OCI-LY7 (cell line): ENCODE measurements at regions not wholly inside any gene's neighbourhood (a gene's known extent, or its start where the extent isn't known, plus 50 kb on each side); places are given as distances from the start of the nearest gene placed in this dataset.

Source experiments
- BruUV-seq: library from RNA; stranded (reverse); fragments of 400-500 nt; replicated peaks from 2 replicates; lab custom pipeline; 2021; lab: Mats Ljungman, UMichigan
- CTCF ChIA-PET: fragments of 300-600 bp; sonication (Branson Sonifier 250); formaldehyde crosslinking; loops from one replicate; lab custom pipeline; 2022; ENCODE audit warnings: antibody characterized with exemption; ENCODE audit not compliant: unreplicated experiment; lab: Charles Lee
- POLR2A ChIA-PET: fragments of 300-600 bp; sonication (Branson Sonifier 250); formaldehyde crosslinking; loops from one replicate; lab custom pipeline; 2022; ENCODE audit warnings: antibody characterized with exemption; lab: Charles Lee
- DNase-seq: peaks from one replicate; pipeline ENCODE4 v3.0.0-alpha.2; 2015; ENCODE audit warnings: low spot score
- H2AFZ ChIP-seq: fragments of 200-600 bp; sonication (generic), shearing (Covaris generic); 2 replicates; pipeline ENCODE4 v1.6.1; 2014; ENCODE audit warnings: mild to moderate bottlenecking, antibody characterized with exemption, low read length, moderate library complexity
- H3K27ac ChIP-seq: fragments of 200-600 bp; sonication (generic); 2 replicates; pipeline ENCODE4 v1.5.1; 2014; ENCODE audit warnings: mixed run types, low read depth, mild to moderate bottlenecking, moderate library complexity, low read length, inconsistent platforms; ENCODE audit not compliant: poor library complexity, severe bottlenecking
- H3K36me3 ChIP-seq: fragments of 200-600 bp; sonication (generic); 2 replicates; pipeline ENCODE4 v1.6.1; 2014; ENCODE audit warnings: mild to moderate bottlenecking, antibody characterized with exemption, low read length, moderate library complexity, mixed read lengths; ENCODE audit not compliant: insufficient read depth
- H3K4me1 ChIP-seq: fragments of 200-600 bp; sonication (generic); 2 replicates; pipeline ENCODE4 v1.5.1; 2014; ENCODE audit warnings: mild to moderate bottlenecking, low read length; ENCODE audit not compliant: insufficient read depth, poor library complexity, severe bottlenecking
- H3K4me2 ChIP-seq: fragments of 200-600 bp; sonication (generic); 2 replicates; pipeline ENCODE4 v1.6.1; 2014; ENCODE audit warnings: mild to moderate bottlenecking, low read length
- H3K4me3 ChIP-seq: fragments of 200-600 bp; sonication (generic); 2 replicates; pipeline ENCODE4 v1.5.1; 2014; ENCODE audit warnings: mild to moderate bottlenecking, low read depth, low read length; ENCODE audit not compliant: poor library complexity, severe bottlenecking
- H3K79me2 ChIP-seq: fragments of 200-600 bp; sonication (generic); 2 replicates; pipeline ENCODE4 v1.6.1; 2016; ENCODE audit warnings: low read depth, mild to moderate bottlenecking, low read length, moderate library complexity, mixed read lengths; ENCODE audit not compliant: insufficient read depth
- H3K9me2 ChIP-seq: fragments of 200-600 bp; sonication (generic); 2 replicates; pipeline ENCODE4 v1.6.1; 2016; ENCODE audit warnings: mild to moderate bottlenecking, low read length, mixed read lengths; ENCODE audit not compliant: insufficient read depth
- H3K9me3 ChIP-seq: fragments of 200-600 bp; sonication (generic); 2 replicates; pipeline ENCODE4 v1.6.1; 2014; ENCODE audit warnings: mild to moderate bottlenecking, mixed run types, low read length, mixed read lengths
- H4K20me1 ChIP-seq: fragments of 200-600 bp; sonication (generic); 2 replicates; pipeline ENCODE4 v1.6.1; 2014; ENCODE audit warnings: mild to moderate bottlenecking, antibody characterized with exemption, low read length, moderate library complexity, mixed read lengths; ENCODE audit not compliant: insufficient read depth
- CTCF ChIP-seq: fragments of 200-600 bp; sonication (generic); conservative IDR thresholded peaks from 2 replicates; pipeline ENCODE4 v1.5.1; 2014; ENCODE audit warnings: mild to moderate bottlenecking, antibody characterized with exemption, low read length, moderate library complexity, mixed read lengths
- EZH2phosphoT487 ChIP-seq: fragments of 200-600 bp; sonication (generic); IDR thresholded peaks from 2 replicates; pipeline ENCODE4 v1.6.1; 2018; ENCODE audit warnings: low read depth, borderline replicate concordance, mild to moderate bottlenecking, mixed run types, antibody characterized with exemption, low read length, moderate library complexity, mixed read lengths
- intact Hi-C: fragments of 100-400 bp; cut with micrococcal nuclease; formaldehyde crosslinking; loops from one replicate; pipeline ENCODE4 v1.10.0; 2022; ENCODE audit not compliant: unreplicated experiment

DNA sequence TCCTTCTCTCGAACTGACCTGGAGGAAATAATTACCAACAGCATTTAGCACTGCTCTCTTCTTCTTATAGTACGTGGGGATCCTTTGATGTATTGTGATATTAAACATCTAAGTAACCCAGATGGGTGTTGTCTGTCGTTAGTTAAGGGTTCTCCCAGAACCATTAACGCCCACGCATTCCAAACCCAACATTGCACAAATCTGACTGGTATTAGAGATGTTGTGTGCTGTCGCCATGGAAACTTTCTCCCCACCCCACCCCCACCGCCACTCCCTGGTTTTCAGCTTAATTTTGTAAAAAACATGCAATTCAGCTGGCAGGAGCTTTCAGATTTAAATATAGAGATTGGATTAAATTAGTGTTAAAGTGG lies 1495.2 kb downstream of the TBC1D22A start:
- no peaks in the 10 kb centered on the region for H4K20me1 ChIP-seq
- no peaks in the 10 kb centered on the region for H3K79me2 ChIP-seq
- no peak overlapping the region for H3K4me3 ChIP-seq
- BruUV-seq, result no TSS peak
- no peak overlapping the region for H2AFZ ChIP-seq
- H3K9me3 ChIP-seq, result no peaks in the 10 kb centered on the region
- ChIA-PET POLR2A (no interaction called here), CTCF (interaction anchor here (0.6 kb wide), 2 partner anchors 9 to 676 kb away, joined by 4 to 5 read pairs; no protein-coding TSS in a partner anchor)
- TF ChIP-seq EZH2phosphoT487, result no peak
- TF ChIP-seq CTCF, result no peak
- intact Hi-C loops, result no loop called here
- H3K9me2 ChIP-seq, result no peaks in the 10 kb centered on the region
- no peaks in the 10 kb centered on the region for H3K36me3 ChIP-seq
- no peaks in the 10 kb centered on the region for H3K4me1 ChIP-seq
- DNase-seq, result no peak
- H3K4me2 ChIP-seq, result no peak overlapping the region
- H3K27ac ChIP-seq, result no peak overlapping the region

DNA sequence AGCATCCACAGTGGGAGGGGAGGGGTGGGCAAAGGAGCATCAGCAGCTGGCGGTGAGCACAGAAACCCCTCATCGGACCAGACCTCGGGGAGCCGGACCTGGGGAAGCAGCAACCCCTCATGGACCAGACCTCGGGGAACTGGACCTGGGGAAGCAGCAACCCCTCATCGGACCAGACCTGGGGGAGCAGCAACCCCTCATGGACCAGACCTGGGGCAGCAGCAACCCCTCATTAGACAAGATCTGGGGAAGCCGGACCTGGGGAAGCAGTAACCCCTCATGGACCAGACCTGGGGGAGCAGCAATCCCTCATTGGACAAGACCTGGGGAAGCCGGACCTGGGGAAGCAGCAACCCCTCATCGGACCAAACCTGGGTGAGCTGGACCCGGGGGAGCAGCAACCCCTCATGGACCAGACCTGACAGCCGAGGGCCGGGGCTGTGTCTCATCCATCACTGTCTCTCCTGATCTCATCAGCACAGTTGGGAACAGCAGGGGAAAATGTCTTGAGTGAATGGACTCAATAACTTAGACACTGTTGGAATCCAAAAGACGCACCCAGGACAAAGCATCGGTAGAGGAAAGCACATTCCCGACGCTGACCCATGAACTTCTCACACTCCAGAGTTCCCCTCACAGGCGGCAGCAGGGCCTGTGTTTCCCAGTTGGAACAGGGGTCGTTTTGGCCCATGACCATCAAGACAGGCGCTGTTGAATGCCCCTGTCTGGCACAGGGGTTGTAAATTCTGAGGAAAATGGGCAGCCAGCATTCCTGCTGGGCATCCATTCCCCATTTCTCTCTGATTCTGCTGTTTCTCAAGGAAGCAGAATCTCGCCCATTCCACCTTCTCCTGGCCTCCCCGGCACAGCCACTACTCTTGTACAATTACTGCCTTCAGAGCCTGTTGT lies 1494.6 kb downstream of the TBC1D22A start:
- Histone ChIP-seq H3K4me1 (no peaks in the 10 kb centered on the region), H2AFZ (no peak overlapping the region)
- intact Hi-C loops, result no loop called here

More for the DNA sequence above, 1494.6 kb downstream of the TBC1D22A start:
- Histone ChIP-seq H3K4me2 (no peak overlapping the region), H3K9me2 (no peaks in the 10 kb centered on the region), H3K36me3 (no peaks in the 10 kb centered on the region), H3K9me3 (no peaks in the 10 kb centered on the region), H3K4me3 (no peak overlapping the region), H4K20me1 (no peaks in the 10 kb centered on the region), H3K27ac (no peak overlapping the region), H3K79me2 (no peaks in the 10 kb centered on the region)
- ChIA-PET CTCF (no interaction called here), POLR2A (no interaction called here)
- BruUV-seq, result no TSS peak
- no peak for DNase-seq
- TF ChIP-seq CTCF (no peak), EZH2phosphoT487 (no peak)
